ENCODE measurements at regions not wholly inside any gene's neighbourhood (a gene's known extent, or its start where the extent isn't known, plus 50 kb on each side); places are given as distances from the start of the nearest gene placed in this dataset.
A peak's percentile ranks its signal among the peaks of the same experiment; 100 is the strongest.

- Histone ChIP-seq H3K4me1 (ENCODE audit: control insufficient read depth, insufficient read depth, low read length, unreplicated experiment) (peaks cover 17% of the 10 kb centered on the region), H3K27ac (ENCODE audit: low read depth, low read length) (no peak overlapping the region)
Measured at GRCh38 chr3:112736805-112737566, 96.0 kb upstream of the CCDC80 start.

GRCh38 chr3:112736386-112736785 lies 95.4 kb upstream of the CCDC80 start:
- no peaks in the 10 kb centered on the region for H3K79me2 ChIP-seq (ENCODE audit: control insufficient read depth, insufficient read depth, low read length, unreplicated experiment)
- H3K36me3 ChIP-seq (ENCODE audit: insufficient read depth, low read length), result no peaks in the 10 kb centered on the region
- no peak overlapping the region for H2AFZ ChIP-seq (ENCODE audit: low read length, unreplicated experiment)
- peaks cover 17% of the 10 kb centered on the region for H3K4me1 ChIP-seq (ENCODE audit: control insufficient read depth, insufficient read depth, low read length, unreplicated experiment)
- H3K27ac ChIP-seq (ENCODE audit: low read depth, low read length), result no peak overlapping the region
- no peaks in the 10 kb centered on the region for H3K27me3 ChIP-seq (ENCODE audit: insufficient read depth, low read length)
- H3K4me3 ChIP-seq (ENCODE audit: low read depth, low read length), result no peak overlapping the region

More at GRCh38 chr3:112736805-112737566, 96.0 kb upstream of the CCDC80 start:
- Histone ChIP-seq H2AFZ (ENCODE audit: low read length, unreplicated experiment) (no peak overlapping the region), H3K4me3 (ENCODE audit: low read depth, low read length) (no peak overlapping the region), H3K36me3 (ENCODE audit: insufficient read depth, low read length) (no peaks in the 10 kb centered on the region), H3K27me3 (ENCODE audit: insufficient read depth, low read length) (no peaks in the 10 kb centered on the region), H3K79me2 (ENCODE audit: control insufficient read depth, insufficient read depth, low read length, unreplicated experiment) (no peaks in the 10 kb centered on the region)

GRCh38 chr3:112735926-112736325 lies 95.0 kb upstream of the CCDC80 start:
- Histone ChIP-seq H3K36me3 (ENCODE audit: insufficient read depth, low read length) (no peaks in the 10 kb centered on the region), H3K4me3 (ENCODE audit: low read depth, low read length) (no peak overlapping the region), H2AFZ (ENCODE audit: low read length, unreplicated experiment) (no peak overlapping the region), H3K79me2 (ENCODE audit: control insufficient read depth, insufficient read depth, low read length, unreplicated experiment) (no peaks in the 10 kb centered on the region), H3K27ac (ENCODE audit: low read depth, low read length) (no peak overlapping the region), H3K27me3 (ENCODE audit: insufficient read depth, low read length) (no peaks in the 10 kb centered on the region), H3K4me1 (ENCODE audit: control insufficient read depth, insufficient read depth, low read length, unreplicated experiment) (peaks cover 17% of the 10 kb centered on the region)

GRCh38 chr3:112734736-112735350 lies 93.9 kb upstream of the CCDC80 start:
- Histone ChIP-seq H3K79me2 (ENCODE audit: control insufficient read depth, insufficient read depth, low read length, unreplicated experiment) (no peaks in the 10 kb centered on the region), H3K36me3 (ENCODE audit: insufficient read depth, low read length) (no peaks in the 10 kb centered on the region), H3K4me3 (ENCODE audit: low read depth, low read length) (no peak overlapping the region), H3K4me1 (ENCODE audit: control insufficient read depth, insufficient read depth, low read length, unreplicated experiment) (peaks cover 17% of the 10 kb centered on the region), H3K27ac (ENCODE audit: low read depth, low read length) (no peak overlapping the region), H2AFZ (ENCODE audit: low read length, unreplicated experiment) (peak overlapping the region; percentile 55), H3K27me3 (ENCODE audit: insufficient read depth, low read length) (no peaks in the 10 kb centered on the region)

- peaks cover 17% of the 10 kb centered on the region for H3K4me1 ChIP-seq (ENCODE audit: control insufficient read depth, insufficient read depth, low read length, unreplicated experiment)
- H3K36me3 ChIP-seq (ENCODE audit: insufficient read depth, low read length), result no peaks in the 10 kb centered on the region
- no peaks in the 10 kb centered on the region for H3K27me3 ChIP-seq (ENCODE audit: insufficient read depth, low read length)
- H3K27ac ChIP-seq (ENCODE audit: low read depth, low read length), result no peak overlapping the region
- no peak overlapping the region for H3K4me3 ChIP-seq (ENCODE audit: low read depth, low read length)
- no peaks in the 10 kb centered on the region for H3K79me2 ChIP-seq (ENCODE audit: control insufficient read depth, insufficient read depth, low read length, unreplicated experiment)
- no peak overlapping the region for H2AFZ ChIP-seq (ENCODE audit: low read length, unreplicated experiment)
Measured at GRCh38 chr3:112734171-112734570, 93.2 kb upstream of the CCDC80 start.

GRCh38 chr3:112730210-112730609 lies 89.3 kb upstream of the CCDC80 start:
- no peak overlapping the region for H3K27ac ChIP-seq (ENCODE audit: low read depth, low read length)

GRCh38 chr3:112721231-112721630 lies 80.3 kb upstream of the CCDC80 start:
- H3K4me1 ChIP-seq (ENCODE audit: control insufficient read depth, insufficient read depth, low read length, unreplicated experiment), result no peaks in the 10 kb centered on the region
- no peak overlapping the region for H3K4me3 ChIP-seq (ENCODE audit: low read depth, low read length)
- no peaks in the 10 kb centered on the region for H3K27me3 ChIP-seq (ENCODE audit: insufficient read depth, low read length)
- H2AFZ ChIP-seq (ENCODE audit: low read length, unreplicated experiment), result peak overlapping the region; percentile 66
- no peak overlapping the region for H3K27ac ChIP-seq (ENCODE audit: low read depth, low read length)
- H3K36me3 ChIP-seq (ENCODE audit: insufficient read depth, low read length), result no peaks in the 10 kb centered on the region
- H3K79me2 ChIP-seq (ENCODE audit: control insufficient read depth, insufficient read depth, low read length, unreplicated experiment), result no peaks in the 10 kb centered on the region

More at GRCh38 chr3:112730210-112730609, 89.3 kb upstream of the CCDC80 start:
- Histone ChIP-seq H3K4me3 (ENCODE audit: low read depth, low read length) (no peak overlapping the region), H3K4me1 (ENCODE audit: control insufficient read depth, insufficient read depth, low read length, unreplicated experiment) (peaks cover 4% of the 10 kb centered on the region), H2AFZ (ENCODE audit: low read length, unreplicated experiment) (no peak overlapping the region), H3K27me3 (ENCODE audit: insufficient read depth, low read length) (no peaks in the 10 kb centered on the region), H3K36me3 (ENCODE audit: insufficient read depth, low read length) (no peaks in the 10 kb centered on the region), H3K79me2 (ENCODE audit: control insufficient read depth, insufficient read depth, low read length, unreplicated experiment) (no peaks in the 10 kb centered on the region)

GRCh38 chr3:112718967-112719366 lies 78.0 kb upstream of the CCDC80 start:
- H3K27me3 ChIP-seq (ENCODE audit: insufficient read depth, low read length), result no peaks in the 10 kb centered on the region
- H3K4me1 ChIP-seq (ENCODE audit: control insufficient read depth, insufficient read depth, low read length, unreplicated experiment), result no peaks in the 10 kb centered on the region
- H2AFZ ChIP-seq (ENCODE audit: low read length, unreplicated experiment), result no peak overlapping the region
- H3K4me3 ChIP-seq (ENCODE audit: low read depth, low read length), result no peak overlapping the region
- H3K36me3 ChIP-seq (ENCODE audit: insufficient read depth, low read length), result no peaks in the 10 kb centered on the region
- H3K79me2 ChIP-seq (ENCODE audit: control insufficient read depth, insufficient read depth, low read length, unreplicated experiment), result no peaks in the 10 kb centered on the region
- no peak overlapping the region for H3K27ac ChIP-seq (ENCODE audit: low read depth, low read length)

GRCh38 chr3:112718516-112718915 lies 77.6 kb upstream of the CCDC80 start:
- no peak overlapping the region for H3K27ac ChIP-seq (ENCODE audit: low read depth, low read length)
- no peak overlapping the region for H2AFZ ChIP-seq (ENCODE audit: low read length, unreplicated experiment)
- H3K36me3 ChIP-seq (ENCODE audit: insufficient read depth, low read length), result no peaks in the 10 kb centered on the region
- H3K4me1 ChIP-seq (ENCODE audit: control insufficient read depth, insufficient read depth, low read length, unreplicated experiment), result no peaks in the 10 kb centered on the region
- H3K4me3 ChIP-seq (ENCODE audit: low read depth, low read length), result no peak overlapping the region
- H3K79me2 ChIP-seq (ENCODE audit: control insufficient read depth, insufficient read depth, low read length, unreplicated experiment), result no peaks in the 10 kb centered on the region
- no peaks in the 10 kb centered on the region for H3K27me3 ChIP-seq (ENCODE audit: insufficient read depth, low read length)

- H3K4me3 ChIP-seq (ENCODE audit: low read depth, low read length), result no peak overlapping the region
- no peak overlapping the region for H3K27ac ChIP-seq (ENCODE audit: low read depth, low read length)
- no peaks in the 10 kb centered on the region for H3K27me3 ChIP-seq (ENCODE audit: insufficient read depth, low read length)
- no peaks in the 10 kb centered on the region for H3K4me1 ChIP-seq (ENCODE audit: control insufficient read depth, insufficient read depth, low read length, unreplicated experiment)
- H3K36me3 ChIP-seq (ENCODE audit: insufficient read depth, low read length), result 0 out of 2 replicates have a peak, but pooled peaks cover 3% of the 10 kb centered on the region
- no peaks in the 10 kb centered on the region for H3K79me2 ChIP-seq (ENCODE audit: control insufficient read depth, insufficient read depth, low read length, unreplicated experiment)
- no peak overlapping the region for H2AFZ ChIP-seq (ENCODE audit: low read length, unreplicated experiment)
Measured at GRCh38 chr3:112709911-112710310, 69.0 kb upstream of the CCDC80 start.

- Histone ChIP-seq H3K27ac (ENCODE audit: low read depth, low read length) (peak overlapping the region; percentile 68), H3K4me3 (ENCODE audit: low read depth, low read length) (peak overlapping the region; percentile 33; the same call in 1 of the 2 replicates), H3K36me3 (ENCODE audit: insufficient read depth, low read length) (no peaks in the 10 kb centered on the region), H2AFZ (ENCODE audit: low read length, unreplicated experiment) (peak overlapping the region; percentile 98), H3K4me1 (ENCODE audit: control insufficient read depth, insufficient read depth, low read length, unreplicated experiment) (peaks cover 11% of the 10 kb centered on the region), H3K27me3 (ENCODE audit: insufficient read depth, low read length) (no peaks in the 10 kb centered on the region), H3K79me2 (ENCODE audit: control insufficient read depth, insufficient read depth, low read length, unreplicated experiment) (no peaks in the 10 kb centered on the region)
Measured at GRCh38 chr3:112699436-112699978, 58.6 kb upstream of the CCDC80 start.

Data from ACC112 (cell line).